ENCODE measurements at regions not wholly inside any gene's neighbourhood (a gene's known extent, or its start where the extent isn't known, plus 50 kb on each side); places are given as distances from the start of the nearest gene placed in this dataset.

DNA sequence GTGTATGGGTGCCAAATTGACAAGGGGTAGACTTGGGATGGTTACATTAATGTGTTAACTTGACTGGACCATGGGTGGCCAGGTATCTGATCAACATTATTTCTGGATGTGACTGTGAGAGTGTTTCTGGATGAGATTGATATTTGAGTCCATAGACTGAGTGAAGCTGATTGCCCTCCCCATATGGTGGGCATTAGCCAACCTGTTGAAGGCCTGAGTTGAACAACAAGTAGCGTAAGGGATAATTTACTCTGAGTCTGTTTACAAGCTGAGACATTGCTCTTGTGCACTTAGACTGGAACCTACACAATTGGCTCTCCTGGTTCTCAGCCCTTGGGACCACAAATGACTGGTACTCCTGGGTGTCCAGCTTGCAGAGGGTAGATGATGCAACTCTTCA is 240.1 kb downstream of the ASXL3 start:
- Histone ChIP-seq H3K4me3 (ENCODE audit: low read depth in 2 of 2, low read length in 2 of 2) (no peak overlapping the region), H3K27me3 (ENCODE audit: control insufficient read depth, insufficient read depth, low read length) (no peaks in the 10 kb centered on the region; the same call in 1 of the 2 replicates), H3K9me3 (ENCODE audit: control insufficient read depth, insufficient read depth, low read depth, low read length) (no peaks in the 10 kb centered on the region), H3K4me1 (ENCODE audit: control insufficient read depth, insufficient read depth, low read length) (no peaks in the 10 kb centered on the region), H3K36me3 (ENCODE audit: control insufficient read depth, insufficient read depth, low read length) (no peaks in the 10 kb centered on the region), H3K27ac (ENCODE audit: low read length) (no peak overlapping the region)
- in situ Hi-C loops (cut with HindIII; ENCODE audit: low pct_unique_long_range_greater_than_20kb, low sequenced_read_pairs) (no loop called here), intact Hi-C loops (cut with micrococcal nuclease; ENCODE audit: unreplicated experiment) (no loop called here)
- no peak for TF ChIP-seq TCF7L2 (IDR thresholded peaks at IDR 0.05; ENCODE audit: low read depth, low read length)
- TF ChIP-seq, protein P1, sequence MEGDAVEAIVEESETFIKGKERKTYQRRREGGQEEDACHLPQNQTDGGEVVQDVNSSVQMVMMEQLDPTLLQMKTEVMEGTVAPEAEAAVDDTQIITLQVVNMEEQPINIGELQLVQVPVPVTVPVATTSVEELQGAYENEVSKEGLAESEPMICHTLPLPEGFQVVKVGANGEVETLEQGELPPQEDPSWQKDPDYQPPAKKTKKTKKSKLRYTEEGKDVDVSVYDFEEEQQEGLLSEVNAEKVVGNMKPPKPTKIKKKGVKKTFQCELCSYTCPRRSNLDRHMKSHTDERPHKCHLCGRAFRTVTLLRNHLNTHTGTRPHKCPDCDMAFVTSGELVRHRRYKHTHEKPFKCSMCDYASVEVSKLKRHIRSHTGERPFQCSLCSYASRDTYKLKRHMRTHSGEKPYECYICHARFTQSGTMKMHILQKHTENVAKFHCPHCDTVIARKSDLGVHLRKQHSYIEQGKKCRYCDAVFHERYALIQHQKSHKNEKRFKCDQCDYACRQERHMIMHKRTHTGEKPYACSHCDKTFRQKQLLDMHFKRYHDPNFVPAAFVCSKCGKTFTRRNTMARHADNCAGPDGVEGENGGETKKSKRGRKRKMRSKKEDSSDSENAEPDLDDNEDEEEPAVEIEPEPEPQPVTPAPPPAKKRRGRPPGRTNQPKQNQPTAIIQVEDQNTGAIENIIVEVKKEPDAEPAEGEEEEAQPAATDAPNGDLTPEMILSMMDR (IDR thresholded peaks at IDR 0.05): no peak
- TF ChIP-seq POLR2AphosphoS5 (IDR thresholded peaks at IDR 0.05; ENCODE audit: low read depth, low read length): no peak
- no peak for TF ChIP-seq SIN3A (IDR thresholded peaks at IDR 0.05; ENCODE audit: borderline replicate concordance, insufficient read depth, low read depth, low read length)
- TF ChIP-seq, protein P2, sequence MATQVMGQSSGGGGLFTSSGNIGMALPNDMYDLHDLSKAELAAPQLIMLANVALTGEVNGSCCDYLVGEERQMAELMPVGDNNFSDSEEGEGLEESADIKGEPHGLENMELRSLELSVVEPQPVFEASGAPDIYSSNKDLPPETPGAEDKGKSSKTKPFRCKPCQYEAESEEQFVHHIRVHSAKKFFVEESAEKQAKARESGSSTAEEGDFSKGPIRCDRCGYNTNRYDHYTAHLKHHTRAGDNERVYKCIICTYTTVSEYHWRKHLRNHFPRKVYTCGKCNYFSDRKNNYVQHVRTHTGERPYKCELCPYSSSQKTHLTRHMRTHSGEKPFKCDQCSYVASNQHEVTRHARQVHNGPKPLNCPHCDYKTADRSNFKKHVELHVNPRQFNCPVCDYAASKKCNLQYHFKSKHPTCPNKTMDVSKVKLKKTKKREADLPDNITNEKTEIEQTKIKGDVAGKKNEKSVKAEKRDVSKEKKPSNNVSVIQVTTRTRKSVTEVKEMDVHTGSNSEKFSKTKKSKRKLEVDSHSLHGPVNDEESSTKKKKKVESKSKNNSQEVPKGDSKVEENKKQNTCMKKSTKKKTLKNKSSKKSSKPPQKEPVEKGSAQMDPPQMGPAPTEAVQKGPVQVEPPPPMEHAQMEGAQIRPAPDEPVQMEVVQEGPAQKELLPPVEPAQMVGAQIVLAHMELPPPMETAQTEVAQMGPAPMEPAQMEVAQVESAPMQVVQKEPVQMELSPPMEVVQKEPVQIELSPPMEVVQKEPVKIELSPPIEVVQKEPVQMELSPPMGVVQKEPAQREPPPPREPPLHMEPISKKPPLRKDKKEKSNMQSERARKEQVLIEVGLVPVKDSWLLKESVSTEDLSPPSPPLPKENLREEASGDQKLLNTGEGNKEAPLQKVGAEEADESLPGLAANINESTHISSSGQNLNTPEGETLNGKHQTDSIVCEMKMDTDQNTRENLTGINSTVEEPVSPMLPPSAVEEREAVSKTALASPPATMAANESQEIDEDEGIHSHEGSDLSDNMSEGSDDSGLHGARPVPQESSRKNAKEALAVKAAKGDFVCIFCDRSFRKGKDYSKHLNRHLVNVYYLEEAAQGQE (IDR thresholded peaks at IDR 0.05; ENCODE audit: insufficient read depth in 1 of 2, low read depth in 2 of 2, low read length in 1 of 2): no peak
- DNase-seq (ENCODE audit: low read depth, low spot score) (no peak), ATAC-seq (no peak)
- CTCF ChIA-PET: no interaction called here
- POLR2A ChIA-PET: interaction anchor here (0.6 kb wide), 1 partner anchor 999 kb away, joined by 3 read pairs; no protein-coding TSS in a partner anchor
- BruUV-seq (replicated peaks): no TSS peak

DNA sequence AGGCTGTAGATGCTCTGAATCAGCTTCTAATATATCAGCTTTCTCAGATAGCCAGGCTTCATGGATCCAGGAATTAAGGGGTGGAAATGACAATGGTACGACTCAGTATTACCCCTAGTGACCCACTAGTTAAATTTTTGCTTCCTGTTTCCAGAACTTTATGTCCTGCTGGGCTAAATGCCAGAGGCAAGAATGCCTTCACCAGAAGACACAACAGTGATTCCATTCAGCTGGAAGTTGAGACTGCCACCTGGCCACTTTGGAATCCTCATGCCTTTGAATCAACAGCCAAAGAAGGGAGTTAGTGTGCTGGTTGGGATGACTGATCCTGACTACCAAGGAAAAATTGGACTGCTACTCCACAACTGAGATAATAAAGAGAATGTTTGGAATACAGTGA is 239.1 kb downstream of the ASXL3 start:
- Histone ChIP-seq H3K27ac (ENCODE audit: low read length) (no peak overlapping the region), H3K4me1 (ENCODE audit: control insufficient read depth, insufficient read depth, low read length) (no peaks in the 10 kb centered on the region), H3K27me3 (ENCODE audit: control insufficient read depth, insufficient read depth, low read length) (no peaks in the 10 kb centered on the region; the same call in 1 of the 2 replicates), H3K4me3 (ENCODE audit: low read depth in 2 of 2, low read length in 2 of 2) (no peak overlapping the region), H3K9me3 (ENCODE audit: control insufficient read depth, insufficient read depth, low read depth, low read length) (no peaks in the 10 kb centered on the region), H3K36me3 (ENCODE audit: control insufficient read depth, insufficient read depth, low read length) (no peaks in the 10 kb centered on the region)
- ChIA-PET POLR2A (no interaction called here), CTCF (no interaction called here)
- intact Hi-C loops (cut with micrococcal nuclease; ENCODE audit: unreplicated experiment): no loop called here
- TF ChIP-seq, protein P1 (IDR thresholded peaks at IDR 0.05): no peak
- TF ChIP-seq, protein P2 (IDR thresholded peaks at IDR 0.05; ENCODE audit: insufficient read depth in 1 of 2, low read depth in 2 of 2, low read length in 1 of 2): no peak
- TF ChIP-seq SIN3A (IDR thresholded peaks at IDR 0.05; ENCODE audit: borderline replicate concordance, insufficient read depth, low read depth, low read length): no peak
- no peak for TF ChIP-seq TCF7L2 (IDR thresholded peaks at IDR 0.05; ENCODE audit: low read depth, low read length)
- TF ChIP-seq POLR2AphosphoS5 (IDR thresholded peaks at IDR 0.05; ENCODE audit: low read depth, low read length): no peak
- DNase-seq (ENCODE audit: low read depth, low spot score) (no peak), ATAC-seq (no peak)
- no TSS peak for BruUV-seq (replicated peaks)
- in situ Hi-C loops (cut with HindIII; ENCODE audit: low pct_unique_long_range_greater_than_20kb, low sequenced_read_pairs): no loop called here
